ENCODE measurements at regions not wholly inside any gene's neighbourhood (a gene's known extent, or its start where the extent isn't known, plus 50 kb on each side); places are given as distances from the start of the nearest gene placed in this dataset.
A peak's percentile ranks its signal among the peaks of the same experiment; 100 is the strongest.

- no peak for FAIRE-seq
These were observed 151.2 kb downstream of the FGF9 start for GRCh38 chr13:21822029-21822428.

GRCh38 chr13:21823416-21823815 lies 152.5 kb downstream of the FGF9 start:
- no peak for FAIRE-seq

- no peak for FAIRE-seq
These were observed 153.1 kb downstream of the FGF9 start for GRCh38 chr13:21823949-21824348.

DNA sequence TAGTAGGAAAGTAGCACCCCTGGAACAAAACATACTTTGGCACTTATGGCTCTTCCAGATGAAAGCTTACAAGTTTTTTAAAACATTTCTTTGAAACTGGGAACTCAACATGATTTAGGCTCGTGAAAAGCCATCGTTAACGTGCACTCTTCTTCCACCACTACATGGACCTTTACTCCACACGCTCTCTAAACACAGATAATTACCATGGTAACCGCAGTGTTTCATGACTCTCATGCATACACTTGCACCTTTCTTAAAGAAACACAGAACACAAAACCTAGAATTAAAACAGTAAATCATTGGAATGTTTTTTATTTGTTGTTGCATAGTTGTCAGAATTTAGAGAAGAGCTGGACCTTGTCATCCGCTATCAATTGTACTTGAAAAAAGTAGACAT lies 154.3 kb downstream of the FGF9 start:
- FAIRE-seq: no peak

DNA sequence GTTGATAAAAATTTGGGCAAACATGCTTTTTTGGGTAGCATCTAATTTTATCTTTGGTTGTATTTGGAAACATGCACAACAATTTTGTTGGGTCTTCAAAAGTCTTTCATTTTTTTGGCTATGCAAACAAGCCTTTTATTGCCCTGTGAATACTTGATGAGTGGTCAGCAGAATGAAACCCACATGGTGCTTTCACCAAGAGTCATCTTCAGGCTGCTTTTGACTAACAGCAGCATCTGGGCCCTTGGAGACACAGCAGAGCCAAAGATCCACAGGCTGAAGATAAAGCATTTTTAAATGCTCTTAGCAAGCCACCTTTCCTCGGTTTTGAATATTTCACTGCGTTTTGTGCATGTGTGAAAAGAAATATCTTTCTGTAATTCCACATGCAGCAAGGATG lies 154.9 kb downstream of the FGF9 start:
- no peak for FAIRE-seq

DNA sequence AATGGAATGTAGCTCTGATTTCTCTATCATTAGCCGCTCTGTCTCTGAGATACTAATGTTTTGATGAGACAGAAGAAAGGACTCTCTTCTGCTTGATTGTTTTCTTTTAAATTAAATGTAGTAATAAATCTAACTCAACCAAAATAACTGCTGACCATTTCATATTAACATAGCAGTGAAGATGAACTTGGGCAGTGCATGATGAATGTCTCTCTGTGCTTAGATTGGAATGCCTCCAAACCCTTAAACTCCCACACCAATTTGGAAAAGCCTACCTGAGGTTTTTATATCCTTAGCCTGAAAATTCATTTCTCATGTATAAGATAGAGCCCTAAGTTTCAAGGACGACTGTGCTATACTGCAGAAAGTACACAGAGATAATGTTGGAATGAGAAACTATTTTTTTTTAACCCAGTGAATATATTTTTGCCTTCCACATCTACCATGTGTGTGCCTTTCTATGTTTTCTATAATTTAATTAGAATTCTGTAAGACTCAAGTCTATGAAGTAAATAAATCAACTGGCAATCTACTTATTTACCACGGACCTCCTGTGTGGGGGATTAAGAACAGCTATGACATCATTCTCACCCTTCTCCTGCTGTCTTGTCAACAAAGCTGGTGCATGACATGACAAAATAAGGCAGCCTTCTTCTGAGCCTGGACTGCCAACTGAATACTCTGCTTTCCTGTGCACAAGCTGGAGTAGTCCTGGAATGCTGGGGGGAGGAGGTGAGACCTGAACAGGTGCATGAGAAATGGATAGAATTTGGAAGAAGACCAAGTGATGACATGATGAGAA lies 155.5 kb downstream of the FGF9 start:
- no peak for FAIRE-seq

DNA sequence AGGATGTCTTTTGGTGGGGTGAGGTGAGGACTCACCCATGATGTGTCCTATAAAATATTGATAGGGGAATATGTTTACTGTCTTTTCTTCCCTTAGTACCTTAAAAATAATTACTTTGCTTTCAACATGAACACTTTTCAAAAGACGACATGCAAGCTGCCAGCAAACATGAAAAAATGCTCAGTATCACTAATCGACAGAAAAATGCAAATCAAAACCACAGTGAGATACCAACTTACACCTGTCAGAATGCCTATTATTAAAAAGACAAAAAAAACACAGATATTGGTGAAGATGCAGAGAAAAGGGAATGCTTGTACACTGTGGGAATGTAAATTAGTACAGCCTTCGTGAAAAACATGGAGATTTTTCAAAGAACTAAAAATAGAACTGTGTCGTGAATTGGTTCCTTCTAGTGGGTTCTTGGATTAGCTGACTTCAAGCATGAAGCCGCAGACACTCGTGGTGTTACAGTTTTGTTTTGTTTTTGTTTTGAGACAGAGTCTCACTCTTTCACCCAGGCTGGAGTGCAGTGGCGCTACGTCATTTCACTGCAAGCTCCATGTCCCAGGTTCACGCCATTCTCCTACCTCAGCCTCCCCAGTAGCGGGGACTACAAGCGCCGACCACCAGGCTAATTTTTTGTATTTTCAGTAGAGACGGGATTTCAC lies 160.9 kb downstream of the FGF9 start:
- FAIRE-seq: no peak

- no peak for FAIRE-seq
These were observed 163.0 kb downstream of the FGF9 start for GRCh38 chr13:21833921-21834320.

GRCh38 chr13:21834521-21834920 lies 163.6 kb downstream of the FGF9 start:
- FAIRE-seq: no peak

GRCh38 chr13:21837288-21837687 lies 166.4 kb downstream of the FGF9 start:
- no peak for FAIRE-seq

GRCh38 chr13:21837841-21838551 lies 167.1 kb downstream of the FGF9 start:
- FAIRE-seq: no peak

DNA sequence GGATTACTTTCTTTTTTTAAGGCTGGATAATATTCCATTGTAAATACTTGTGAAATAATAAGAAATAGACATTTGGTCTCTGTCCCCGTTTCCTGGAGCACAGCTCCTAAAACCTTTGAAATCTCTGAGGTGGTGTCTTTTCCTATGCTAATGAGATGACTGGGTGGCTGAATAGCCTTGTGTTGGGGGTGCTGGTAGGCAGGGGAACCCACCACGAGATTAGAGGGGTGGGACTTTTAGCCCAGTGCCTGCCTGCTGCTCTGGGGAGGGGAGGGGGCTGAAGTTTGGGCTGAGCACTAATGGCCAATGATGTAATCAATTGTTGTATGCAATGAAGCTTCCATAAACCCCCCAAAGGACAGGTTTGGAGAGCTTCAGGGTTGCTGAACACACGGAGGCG lies 175.7 kb downstream of the FGF9 start:
- FAIRE-seq: no peak

DNA sequence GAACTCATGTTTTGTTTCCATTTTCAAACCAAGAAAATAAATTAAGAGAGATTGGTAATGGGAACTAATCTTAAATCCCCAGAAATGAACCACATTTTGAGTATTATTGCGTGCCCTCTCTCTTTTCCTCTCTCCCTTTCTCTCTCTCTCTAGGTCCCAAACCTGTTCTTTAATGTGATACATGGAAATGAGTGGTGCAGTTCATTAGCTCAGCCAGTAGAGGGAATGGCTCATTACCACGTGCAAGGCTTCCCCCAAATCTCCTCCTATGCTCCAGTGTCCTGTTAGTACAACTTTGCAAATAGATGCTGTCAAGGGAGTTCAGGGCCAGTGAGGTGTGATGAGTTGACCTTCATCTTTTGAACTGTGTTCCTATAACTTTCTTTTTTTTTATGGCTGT lies 178.4 kb downstream of the FGF9 start:
- FAIRE-seq: no peak

DNA sequence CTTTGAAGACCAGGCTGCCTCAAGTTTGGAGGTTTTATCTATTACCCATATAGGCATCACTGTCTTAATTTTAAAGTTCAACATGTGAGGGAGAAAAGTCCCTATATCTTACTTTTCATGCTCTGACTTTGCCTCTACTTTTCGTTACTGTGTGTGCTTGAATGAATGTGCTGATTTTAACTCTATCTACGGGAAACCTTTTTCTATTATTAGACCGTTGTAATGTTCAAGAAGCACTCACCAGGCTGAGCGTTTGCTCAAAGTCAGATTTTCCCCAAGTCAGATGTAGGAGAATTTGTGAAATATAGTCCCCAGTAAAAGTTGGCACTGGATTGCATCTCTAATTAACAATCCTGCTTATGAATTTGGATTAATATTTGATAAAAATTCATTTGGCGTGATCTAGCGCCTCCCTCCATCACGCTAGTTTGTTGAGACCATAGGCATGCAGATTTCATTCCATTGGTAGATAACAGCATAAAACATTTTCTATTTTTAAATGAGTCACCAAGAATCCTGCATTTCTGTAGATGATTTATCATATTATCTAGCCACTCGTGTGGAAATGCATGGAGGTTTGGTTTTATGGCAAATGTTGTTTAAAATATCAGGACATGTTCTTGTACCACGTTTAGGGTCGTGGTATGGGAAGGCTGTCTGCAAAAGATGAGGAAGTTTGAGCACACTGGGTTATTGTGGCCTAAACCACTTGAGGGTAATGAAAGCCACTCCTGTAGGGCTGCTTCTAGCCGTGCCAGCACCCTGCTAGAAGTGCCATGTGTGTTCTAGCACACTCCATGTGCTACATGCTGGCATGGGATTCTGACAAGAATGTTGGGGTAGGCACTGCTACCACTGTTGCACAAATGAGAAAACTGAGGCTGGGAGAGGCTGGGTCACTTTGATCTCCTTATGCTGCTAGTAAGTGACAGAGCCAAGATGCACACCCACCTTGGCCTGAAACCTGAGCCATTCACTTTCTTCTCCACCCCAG lies 179.4 kb downstream of the FGF9 start:
- FAIRE-seq: no peak

DNA sequence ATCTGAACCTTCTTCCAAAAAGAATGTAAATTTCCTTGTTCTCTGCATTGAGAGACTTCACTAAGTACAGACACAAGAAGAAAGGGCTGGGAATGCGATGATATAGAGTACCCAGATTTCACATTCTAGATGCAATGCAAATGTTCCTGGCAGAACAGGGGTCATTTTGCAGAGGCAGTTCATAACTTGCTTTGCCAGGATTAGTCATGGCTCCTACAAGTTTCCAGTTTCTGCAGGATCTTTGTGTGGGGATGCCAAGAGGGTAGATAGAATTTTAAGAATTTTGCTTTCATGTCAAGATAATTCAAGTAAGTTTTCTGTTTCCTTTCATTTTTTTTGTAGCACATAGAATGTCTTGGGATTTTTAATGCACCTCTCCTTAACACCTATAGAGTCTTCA lies 181.2 kb downstream of the FGF9 start:
- no peak for FAIRE-seq

GRCh38 chr13:21853779-21854178 lies 182.9 kb downstream of the FGF9 start:
- no peak for FAIRE-seq

DNA sequence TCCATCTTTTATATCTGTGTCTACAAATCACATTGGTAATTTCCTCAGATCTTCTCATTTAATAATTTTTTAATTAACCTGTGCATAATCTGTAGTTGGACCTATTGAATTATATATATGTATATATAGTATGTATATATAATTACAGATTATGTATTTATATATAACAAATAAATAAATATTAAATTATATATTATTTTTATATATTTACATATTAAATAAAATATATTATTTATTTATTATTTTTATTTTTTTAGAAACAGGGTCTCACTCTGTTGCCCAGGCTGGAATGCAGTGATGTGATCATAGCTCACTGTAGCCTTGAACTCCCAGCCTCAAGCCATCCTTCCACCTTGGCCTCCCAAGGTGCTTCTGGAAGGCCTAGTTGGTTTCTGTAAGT lies 197.9 kb downstream of the FGF9 start:
- FAIRE-seq: peak; percentile 70

DNA sequence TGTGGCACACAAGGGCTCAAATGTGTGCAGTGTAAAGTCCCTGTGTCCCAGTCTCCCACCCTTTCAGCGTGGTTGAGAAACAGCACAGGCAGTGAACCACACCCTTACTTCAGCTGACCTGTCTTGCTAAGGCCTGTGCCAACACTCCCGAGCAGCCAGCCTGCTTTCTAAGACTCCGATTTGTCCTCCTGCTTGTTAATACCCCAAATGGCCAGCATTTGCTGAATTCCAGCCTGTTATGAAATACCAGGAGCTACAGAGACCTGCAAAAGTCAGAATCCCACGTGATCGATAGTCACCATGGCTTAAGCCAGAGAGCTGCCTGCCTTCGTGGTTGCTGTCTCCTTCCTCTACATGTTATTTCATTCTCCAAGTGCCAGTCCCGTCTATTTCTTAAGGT lies 200.5 kb downstream of the FGF9 start:
- no peak for FAIRE-seq

- FAIRE-seq: no peak
These were observed 201.0 kb downstream of the FGF9 start for GRCh38 chr13:21871919-21872318.

DNA sequence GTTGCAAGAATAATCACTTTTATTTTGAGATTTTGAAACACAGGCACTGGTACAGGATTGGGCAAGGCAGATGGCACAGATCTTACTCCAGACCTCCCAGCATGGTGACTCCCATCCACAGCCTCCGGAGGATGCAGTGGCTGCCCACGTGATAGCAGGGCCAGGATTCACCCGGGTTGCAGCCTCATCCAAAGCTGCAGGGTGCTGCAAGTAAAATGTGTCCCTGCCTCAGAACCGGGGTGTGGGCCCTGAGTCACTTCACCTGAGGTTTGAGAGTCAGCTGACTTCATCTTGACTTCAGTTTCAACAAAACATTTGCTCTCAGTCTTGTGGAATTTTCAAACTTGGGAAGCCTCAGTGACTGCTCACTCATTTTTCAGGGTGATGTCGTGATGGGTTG lies 201.9 kb downstream of the FGF9 start:
- FAIRE-seq: no peak

GRCh38 chr13:21875116-21875515 lies 204.2 kb downstream of the FGF9 start:
- FAIRE-seq: no peak

GRCh38 chr13:21879263-21879914 lies 208.5 kb downstream of the FGF9 start:
- no peak for FAIRE-seq

All from colon (tissue), 2 donors.